A673 (cell line): ENCODE measurements at regions not wholly inside any gene's neighbourhood (a gene's known extent, or its start where the extent isn't known, plus 50 kb on each side); places are given as distances from the start of the nearest gene placed in this dataset.

ENCODE experiments used
- BruUV-seq: library from RNA; stranded (reverse); fragments of 400-500 nt; replicated peaks from 2 replicates; lab custom pipeline; 2021; lab: Mats Ljungman, UMichigan
- CTCF ChIA-PET: fragments of 300-600 bp; sonication (Branson Sonifier 250); formaldehyde crosslinking; loops from one replicate; lab custom pipeline; 2022; ENCODE audit warnings: antibody characterized with exemption; lab: Charles Lee
- POLR2A ChIA-PET: fragments of 300-600 bp; sonication (Branson Sonifier 250); formaldehyde crosslinking; loops from one replicate; lab custom pipeline; 2022; ENCODE audit warnings: antibody characterized with exemption; ENCODE audit not compliant: low non-redundant PET; lab: Charles Lee
- DNase-seq: peaks from one replicate; pipeline ENCODE4 v3.0.0-alpha.2; 2015; ENCODE audit warnings: low spot score
- H3K27ac ChIP-seq: fragments of 200-600 bp; sonication (generic); 2 replicates; pipeline ENCODE4 v1.5.1; 2016; ENCODE audit warnings: mixed run types, low read depth, mild to moderate bottlenecking, mixed read lengths, antibody characterized with exemption, low read length; ENCODE audit not compliant: poor library complexity, severe bottlenecking
- H3K27me3 ChIP-seq: fragments of 200-600 bp; sonication (generic); replicated peaks from 2 replicates; pipeline ENCODE4 v1.6.1; 2017; ENCODE audit warnings: mixed run types, low read depth, mild to moderate bottlenecking, mixed read lengths, antibody characterized with exemption, low read length; ENCODE audit not compliant: insufficient read depth, poor library complexity
- H3K36me3 ChIP-seq: fragments of 200-600 bp; sonication (generic); 2 replicates; pipeline ENCODE4 v1.6.1; 2016; ENCODE audit warnings: mixed run types, mild to moderate bottlenecking, mixed read lengths, antibody characterized with exemption, low read length; ENCODE audit not compliant: insufficient read depth, poor library complexity, severe bottlenecking
- H3K4me1 ChIP-seq: fragments of 200-600 bp; sonication (generic); 2 replicates; pipeline ENCODE4 v1.6.1; 2017; ENCODE audit warnings: mixed run types, mild to moderate bottlenecking, mixed read lengths, antibody characterized with exemption, low read length; ENCODE audit not compliant: insufficient read depth, poor library complexity, severe bottlenecking
- H3K4me3 ChIP-seq: fragments of 200-600 bp; sonication (generic); 2 replicates; pipeline ENCODE4 v1.5.1; 2016; ENCODE audit warnings: low read depth, mixed run types, mild to moderate bottlenecking, mixed read lengths, low read length; ENCODE audit not compliant: poor library complexity, severe bottlenecking
- H3K9me3 ChIP-seq: fragments of 200-600 bp; sonication (generic); 2 replicates; pipeline ENCODE4 v1.6.1; 2016; ENCODE audit warnings: mixed run types, low read depth, mild to moderate bottlenecking, mixed read lengths, antibody characterized with exemption, low read length; ENCODE audit not compliant: poor library complexity, severe bottlenecking
- CTCF ChIP-seq: fragments of 300-800, 200-600 bp; sonication (generic); conservative IDR thresholded peaks from 2 replicates; pipeline ENCODE4 v1.5.1; 2017; ENCODE audit warnings: low read depth, mild to moderate bottlenecking, antibody characterized with exemption, low read length, moderate library complexity, mixed read lengths
- EZH2 ChIP-seq: fragments of 200-600 bp; sonication (generic); IDR thresholded peaks from 2 replicates; pipeline ENCODE4 v1.6.1; 2017; ENCODE audit warnings: borderline replicate concordance, low read depth, mild to moderate bottlenecking, mixed read lengths, antibody characterized with exemption, low read length; ENCODE audit not compliant: poor library complexity, severe bottlenecking
- intact Hi-C: fragments of 100-400 bp; cut with micrococcal nuclease; formaldehyde crosslinking; loops from one replicate; pipeline ENCODE4 v1.10.0; 2022; ENCODE audit not compliant: unreplicated experiment

DNA sequence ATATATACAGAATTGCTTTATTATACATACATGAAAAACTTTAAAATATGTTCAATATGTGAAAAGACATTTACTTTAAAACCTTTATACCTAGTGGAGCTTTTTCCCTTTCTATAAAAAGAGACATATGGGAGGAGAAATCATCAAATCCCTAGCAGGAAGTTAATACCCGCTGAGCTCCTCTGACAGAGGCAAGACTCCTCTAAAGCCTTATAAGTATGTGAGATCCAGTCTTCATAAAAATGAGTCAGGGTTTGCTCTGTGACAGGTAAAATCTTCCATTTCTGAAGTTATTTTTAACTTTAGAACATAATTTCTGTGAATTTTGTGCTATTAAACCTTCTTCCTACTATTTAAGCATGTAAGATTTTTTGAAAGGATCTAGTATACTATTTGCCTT is 634.4 kb upstream of the AADAT start:
- DNase-seq: no peak
- POLR2A ChIA-PET: no interaction called here
- Histone ChIP-seq H3K27me3 (no peaks in the 10 kb centered on the region), H3K36me3 (no peaks in the 10 kb centered on the region), H3K4me1 (no peaks in the 10 kb centered on the region), H3K4me3 (no peak overlapping the region), H3K27ac (no peak overlapping the region), H3K9me3 (no peaks in the 10 kb centered on the region)
- no TSS peak for BruUV-seq
- no peak for TF ChIP-seq EZH2
- no peak for TF ChIP-seq CTCF
- CTCF ChIA-PET: no interaction called here
- intact Hi-C loops: no loop called here

GRCh38 chr4:170723171-170723570 is 633.4 kb upstream of the AADAT start:
- Histone ChIP-seq H3K9me3 (no peaks in the 10 kb centered on the region), H3K4me1 (no peaks in the 10 kb centered on the region), H3K4me3 (no peak overlapping the region), H3K27ac (no peak overlapping the region), H3K27me3 (no peaks in the 10 kb centered on the region), H3K36me3 (no peaks in the 10 kb centered on the region)
- intact Hi-C loops: no loop called here
- BruUV-seq: no TSS peak
- CTCF ChIA-PET: no interaction called here
- TF ChIP-seq CTCF (no peak), EZH2 (no peak)
- no peak for DNase-seq
- POLR2A ChIA-PET: no interaction called here

- H3K27ac ChIP-seq: no peak overlapping the region
- no peaks in the 10 kb centered on the region for H3K9me3 ChIP-seq
- no peaks in the 10 kb centered on the region for H3K27me3 ChIP-seq
- no TSS peak for BruUV-seq
- ChIA-PET CTCF (no interaction called here), POLR2A (no interaction called here)
- TF ChIP-seq EZH2 (no peak), CTCF (no peak)
- intact Hi-C loops: no loop called here
- DNase-seq: no peak
- no peaks in the 10 kb centered on the region for H3K4me1 ChIP-seq
- no peak overlapping the region for H3K4me3 ChIP-seq
- no peaks in the 10 kb centered on the region for H3K36me3 ChIP-seq
Observed at GRCh38 chr4:170721812-170722373, 632.1 kb upstream of the AADAT start.
